HepG2 (cell line): ENCODE measurements at regions not wholly inside any gene's neighbourhood (a gene's known extent, or its start where the extent isn't known, plus 50 kb on each side); places are given as distances from the start of the nearest gene placed in this dataset.

Experiments used
- ATAC-seq: fragments of 200-7000 bp; cut with Tn5 transposase; 3 replicates; pipeline ENCODE4 v1.9.1; 2020; ENCODE audit warnings: mild to moderate bottlenecking, moderate library complexity
- BruUV-seq: library from RNA; stranded (reverse); fragments of 400-500 nt; replicated peaks from 2 replicates; lab custom pipeline; 2021; lab: Mats Ljungman, UMichigan
- CTCF ChIA-PET: fragments of 300-600 bp; formaldehyde crosslinking; extraction: SDS; loops from one replicate; lab custom pipeline; 2021; ENCODE audit warnings: low total read pairs, inconsistent platforms, low intra/inter-chr PET ratio; lab: Yijun Ruan, JAX
- POLR2A ChIA-PET: fragments of 350-600 bp; sonication (Branson Sonifier 250); formaldehyde crosslinking; loops from one replicate; lab custom pipeline; 2020; ENCODE audit warnings: antibody characterized with exemption, inconsistent platforms; lab: Yijun Ruan, JAX
- DNase-seq: peaks from one replicate; pipeline ENCODE4 v3.0.0-alpha.2; 2015; ENCODE audit warnings: low spot score
- FAIRE-seq: peaks from 3 replicates; lab custom pipeline; 2011; peaks lifted over from hg19 to GRCh38; lab: Jason Lieb, UNC
- H2AFZ ChIP-seq: one replicate; pipeline ENCODE4 v1.6.1; 2011; ENCODE audit warnings: low read length, inconsistent platforms
- H3K27ac ChIP-seq: fragments of 300-600 bp; 3 replicates; pipeline ENCODE4 v1.8.0; 2011; ENCODE audit warnings: mixed run types, mild to moderate bottlenecking, mixed read lengths, low read length, inconsistent platforms; ENCODE audit not compliant: insufficient read depth; ENCODE audit errors: extremely low read length
- H3K27me3 ChIP-seq, 2 experiments: fragments of 200-600 bp in 1 of 2; 2 replicates in 1 of 2; 3 replicates in 1 of 2; pipeline versions ENCODE4 v1.6.0 to v1.8.0; 2011; ENCODE audit warnings: low read length in 2 of 2, mild to moderate bottlenecking in 2 of 2, moderate library complexity in 2 of 2, inconsistent platforms in 1 of 2; ENCODE audit not compliant: insufficient read depth in 2 of 2, control insufficient read depth in 1 of 2
- H3K36me3 ChIP-seq, 2 experiments: fragments of 200-600 bp in 1 of 2; replicated peaks in 1 of 2; 2 replicates in 1 of 2; 3 replicates in 1 of 2; pipeline versions ENCODE4 v1.5.1 to v1.8.0; 2011; ENCODE audit warnings: low read length in 2 of 2, inconsistent platforms in 1 of 2; ENCODE audit not compliant: insufficient read depth in 2 of 2, control insufficient read depth in 1 of 2
- H3K4me1 ChIP-seq: 2 replicates; pipeline ENCODE4 v1.5.1; 2012; ENCODE audit warnings: low read length, inconsistent platforms; ENCODE audit not compliant: insufficient read depth
- H3K4me2 ChIP-seq: 2 replicates; pipeline ENCODE4 v1.6.0; 2011; ENCODE audit warnings: low read depth, low read length, inconsistent platforms
- H3K4me3 ChIP-seq, 3 experiments: fragments of 200-600 bp in 1 of 3; sonication (generic), shearing (Covaris generic) in 1 of 3; replicated peaks in 1 of 3; 2 replicates each; pipeline ENCODE4 v1.5.1; 2011 to 2016; ENCODE audit warnings: low read length in 3 of 3, inconsistent platforms in 2 of 3, low read depth in 2 of 3, mild to moderate bottlenecking in 2 of 3, control low read depth in 1 of 3, mixed read lengths in 1 of 3; ENCODE audit not compliant: insufficient read depth in 1 of 3
- H3K79me2 ChIP-seq: one replicate; pipeline ENCODE4 v1.6.1; 2011; ENCODE audit warnings: low read length, inconsistent platforms; ENCODE audit not compliant: insufficient read depth
- H3K9ac ChIP-seq: 2 replicates; pipeline ENCODE4 v1.6.0; 2011; ENCODE audit warnings: mild to moderate bottlenecking, low read depth, low read length, inconsistent platforms; ENCODE audit not compliant: insufficient read depth
- H3K9me3 ChIP-seq: 2 replicates; pipeline ENCODE4 v1.5.1; 2012; ENCODE audit warnings: mild to moderate bottlenecking, low read length
- H4K20me1 ChIP-seq: 2 replicates; pipeline ENCODE4 v1.6.0; 2011; ENCODE audit warnings: inconsistent platforms, mild to moderate bottlenecking, low read length, moderate library complexity; ENCODE audit not compliant: insufficient read depth
- ARID5B ChIP-seq: IDR thresholded peaks from 2 replicates; pipeline ENCODE4 v1.4.0; 2020; ENCODE audit warnings: mild to moderate bottlenecking, missing genetic modification reagents
- FOXA3 ChIP-seq: IDR thresholded peaks from 2 replicates; pipeline ENCODE4 v1.6.1; 2016; ENCODE audit warnings: missing genetic modification reagents, missing compliant biosample characterization
- JUND ChIP-seq: sonication (generic); formaldehyde crosslinking; IDR thresholded peaks from 2 replicates; pipeline ENCODE4 v1.8.0; 2022; ENCODE audit warnings: mild to moderate bottlenecking, missing genetic modification reagents
- MLX ChIP-seq: IDR thresholded peaks from 2 replicates; pipeline ENCODE4 v1.6.1; 2016
- MTF1 ChIP-seq: sonication (generic); formaldehyde crosslinking; IDR thresholded peaks from 2 replicates; pipeline ENCODE4 v1.5.0; 2020; ENCODE audit warnings: missing genetic modification reagents
- RXRB ChIP-seq: IDR thresholded peaks from 2 replicates; pipeline ENCODE4 v1.6.1; 2016; ENCODE audit warnings: borderline replicate concordance, missing genetic modification reagents, missing compliant biosample characterization
- SOX5 ChIP-seq: IDR thresholded peaks from 2 replicates; pipeline ENCODE4 v1.6.1; 2016; ENCODE audit warnings: borderline replicate concordance
- TFE3 ChIP-seq: IDR thresholded peaks from 2 replicates; pipeline ENCODE4 v1.6.1; 2016
- YEATS2 ChIP-seq: sonication (generic); formaldehyde crosslinking; IDR thresholded peaks from 2 replicates; pipeline ENCODE4 v1.4.0; 2020; ENCODE audit warnings: missing genetic modification reagents, borderline replicate concordance
- ZKSCAN8 ChIP-seq: IDR thresholded peaks from 2 replicates; pipeline ENCODE4 v1.6.1; 2016; ENCODE audit warnings: borderline replicate concordance, missing genetic modification reagents, missing compliant biosample characterization
- ZNF225 ChIP-seq: sonication (generic); formaldehyde crosslinking; IDR thresholded peaks from 2 replicates; pipeline ENCODE4 v1.4.0; 2020; ENCODE audit warnings: mild to moderate bottlenecking, missing genetic modification reagents
- ZNF687 ChIP-seq: sonication (generic); formaldehyde crosslinking; IDR thresholded peaks from 2 replicates; pipeline ENCODE4 v1.5.1; 2020; ENCODE audit warnings: mild to moderate bottlenecking, missing genetic modification reagents, moderate library complexity
- ZNF766 ChIP-seq: sonication (generic); formaldehyde crosslinking; IDR thresholded peaks from 2 replicates; pipeline ENCODE4 v1.5.0; 2020; ENCODE audit warnings: missing genetic modification reagents, borderline replicate concordance
- WGBS: methylation state at CpG from one replicate; pipeline ENCODE4 v1.1.6; 2017; ENCODE audit warnings: low lambda C conversion rate; 5-methylcytosine and 5-hydroxymethylcytosine counted together
- in situ Hi-C: cut with HindIII; loops from 2 replicates; pipeline ENCODE4 v1.10.0; 2017; ENCODE audit warnings: low pct_unique_long_range_greater_than_20kb; ENCODE audit not compliant: extremely low pct_ligation_motif_present
- intact Hi-C: fragments of 100-400 bp; cut with micrococcal nuclease; formaldehyde crosslinking; loops from one replicate; pipeline ENCODE4 v1.10.0; 2022; ENCODE audit not compliant: unreplicated experiment

GRCh38 chr1:244214009-244214967, 163.2 kb downstream of the ZBTB18 start:
- in situ Hi-C loops (no loop called here), intact Hi-C loops (no loop called here)
- DNase-seq: peak; percentile 26
- no peaks in the 10 kb centered on the region for H4K20me1 ChIP-seq
- ChIA-PET POLR2A (no interaction called here), CTCF (no interaction called here)
- BruUV-seq: no TSS peak
- peak; percentile 60; the same call in 2 of the 3 replicates for ATAC-seq
- no peak overlapping the region for H3K4me3 ChIP-seq
- no peak for FAIRE-seq
- no peaks in the 10 kb centered on the region for H3K36me3 ChIP-seq
- no peak overlapping the region for H3K27ac ChIP-seq
- H3K9me3 ChIP-seq: no peaks in the 10 kb centered on the region
- H2AFZ ChIP-seq: no peak overlapping the region
- peaks cover 18% of the 10 kb centered on the region; the same call in 1 of the 2 replicates for H3K4me1 ChIP-seq
- no peaks in the 10 kb centered on the region for H3K79me2 ChIP-seq
- H3K9ac ChIP-seq: no peak overlapping the region
- WGBS: 44% methylated on average over 15 of the region's 17 CpGs
- H3K4me2 ChIP-seq: no peak overlapping the region
- H3K27me3 ChIP-seq: peaks cover 0 to 12% of the 10 kb centered on the region in 2 experiments; a peak in 1 of 5 replicates
- TF ChIP-seq SOX5 (CRISPR knock-in tag) (peak; percentile 41; the same call in 1 of the 2 replicates), ZNF687 (CRISPR knock-in tag) (peak; percentile 15; the same call in 1 of the 2 replicates), MLX (CRISPR knock-in tag) (peak; percentile 82), TFE3 (CRISPR knock-in tag) (no peak), ARID5B (0 out of 2 replicates have a peak, but pooled peaks have one; percentile 61), YEATS2 (CRISPR knock-in tag) (peak; percentile 22; the same call in 1 of the 2 replicates), RXRB (0 out of 2 replicates have a peak, but pooled peaks have one; percentile 28), ZNF225 (CRISPR knock-in tag) (no peak), MTF1 (no peak), JUND (CRISPR knock-in tag) (peak; percentile 16; the same call in 1 of the 2 replicates), ZKSCAN8 (CRISPR knock-in tag) (0 out of 2 replicates have a peak, but pooled peaks have one; percentile 37), FOXA3 (CRISPR knock-in tag) (peak; percentile 47), ZNF766 (CRISPR knock-in tag) (no peak)
